Fibroblast of lung (primary cell): ENCODE measurements at regions not wholly inside any gene's neighbourhood (a gene's known extent, or its start where the extent isn't known, plus 50 kb on each side); places are given as distances from the start of the nearest gene placed in this dataset.

ENCODE experiments used
- DNase-seq, 2 donors: peaks; one replicate each; pipeline versions ENCODE4 v3.0.0 to v3.0.0-alpha.2; 2010; ENCODE audit warnings: low read depth in 2 of 2
- H2AFZ ChIP-seq: 2 replicates; pipeline ENCODE4 v1.5.1; 2012; ENCODE audit warnings: low read length, control low read depth, inconsistent platforms
- H3K27ac ChIP-seq: 2 replicates; pipeline ENCODE4 v1.5.1; 2011; ENCODE audit warnings: low read length, control low read depth; ENCODE audit not compliant: insufficient read depth
- H3K27me3 ChIP-seq: 2 replicates; pipeline ENCODE4 v1.5.1; 2011; ENCODE audit warnings: mild to moderate bottlenecking, low read length; ENCODE audit not compliant: control insufficient read depth, insufficient read depth
- H3K36me3 ChIP-seq: 2 replicates; pipeline ENCODE4 v1.5.1; 2011; ENCODE audit warnings: low read length; ENCODE audit not compliant: control insufficient read depth, insufficient read depth
- H3K4me1 ChIP-seq: 2 replicates; pipeline ENCODE4 v1.5.1; 2011; ENCODE audit warnings: low read length; ENCODE audit not compliant: control insufficient read depth, insufficient read depth; ENCODE audit errors: extremely low read depth
- H3K4me2 ChIP-seq: 2 replicates; pipeline ENCODE4 v1.5.1; 2011; ENCODE audit warnings: low read length, control low read depth; ENCODE audit not compliant: insufficient read depth; ENCODE audit errors: extremely low read depth
- H3K4me3 ChIP-seq, 4 experiments: fragments of 200-600 bp in 1 of 4; sonication (generic) in 1 of 4; replicated peaks in 1 of 4; 2 replicates each; pipeline ENCODE4 v1.5.1; 2011 to 2016; ENCODE audit warnings: low read length in 4 of 4, low read depth in 3 of 4, mild to moderate bottlenecking in 3 of 4, control low read depth in 2 of 4, inconsistent platforms in 1 of 4, mixed read lengths in 1 of 4; ENCODE audit not compliant: insufficient read depth in 1 of 4; ENCODE audit errors: control extremely low read depth in 1 of 4
- H3K79me2 ChIP-seq: 2 replicates; pipeline ENCODE4 v1.5.1; 2012; ENCODE audit warnings: mild to moderate bottlenecking, low read length, inconsistent platforms; ENCODE audit not compliant: control insufficient read depth, insufficient read depth
- H3K9ac ChIP-seq: 2 replicates; pipeline ENCODE4 v1.5.1; 2011; ENCODE audit warnings: mild to moderate bottlenecking, low read length, control low read depth; ENCODE audit not compliant: insufficient read depth
- H3K9me3 ChIP-seq: 2 replicates; pipeline ENCODE4 v1.5.1; 2012; ENCODE audit warnings: low read depth, low read length; ENCODE audit not compliant: control insufficient read depth, insufficient read depth
- H4K20me1 ChIP-seq: 2 replicates; pipeline ENCODE4 v1.5.1; 2011; ENCODE audit warnings: low read length; ENCODE audit not compliant: control insufficient read depth, insufficient read depth; ENCODE audit errors: extremely low read depth
- EZH2 ChIP-seq: IDR thresholded peaks from 2 replicates; pipeline ENCODE4 v1.5.1; 2012; ENCODE audit warnings: low read length, control low read depth, mild to moderate bottlenecking; ENCODE audit errors: missing control alignments
- TF ChIP-seq, protein P1 (sequence below), 2 donors: IDR thresholded peaks in 1 of 2; conservative IDR thresholded peaks in 1 of 2; 1 replicate in 1 of 2; 2 replicates in 1 of 2; pipeline ENCODE4 v1.5.1; 2011 to 2012; ENCODE audit warnings: low read length in 2 of 2, control low read depth in 1 of 2, inconsistent platforms in 1 of 2, low read depth in 1 of 2, mild to moderate bottlenecking in 1 of 2

DNA sequence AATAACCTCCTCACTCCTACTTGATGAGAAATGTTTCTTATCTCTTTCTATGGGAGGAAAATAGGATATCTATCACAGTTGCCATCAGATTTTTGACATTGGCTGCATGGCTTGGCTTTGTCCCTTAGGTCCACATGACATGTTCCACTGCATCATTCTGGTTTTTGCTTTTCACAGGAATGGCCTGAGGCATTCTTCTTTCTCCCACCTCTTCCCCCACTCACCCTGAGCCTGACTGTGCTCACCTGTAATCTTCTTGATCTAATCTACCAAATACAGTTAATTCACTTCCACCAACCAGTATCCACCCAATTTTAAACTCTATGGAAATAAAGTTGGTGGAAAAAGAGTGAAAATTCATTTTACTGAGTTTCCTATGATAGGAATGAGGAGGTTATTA lies 763.5 kb upstream of the CELF4 start:
- DNase-seq = no peak
- H3K4me1 ChIP-seq = no peaks in the 10 kb centered on the region
- no peak for TF ChIP-seq EZH2
- TF ChIP-seq, protein P1, sequence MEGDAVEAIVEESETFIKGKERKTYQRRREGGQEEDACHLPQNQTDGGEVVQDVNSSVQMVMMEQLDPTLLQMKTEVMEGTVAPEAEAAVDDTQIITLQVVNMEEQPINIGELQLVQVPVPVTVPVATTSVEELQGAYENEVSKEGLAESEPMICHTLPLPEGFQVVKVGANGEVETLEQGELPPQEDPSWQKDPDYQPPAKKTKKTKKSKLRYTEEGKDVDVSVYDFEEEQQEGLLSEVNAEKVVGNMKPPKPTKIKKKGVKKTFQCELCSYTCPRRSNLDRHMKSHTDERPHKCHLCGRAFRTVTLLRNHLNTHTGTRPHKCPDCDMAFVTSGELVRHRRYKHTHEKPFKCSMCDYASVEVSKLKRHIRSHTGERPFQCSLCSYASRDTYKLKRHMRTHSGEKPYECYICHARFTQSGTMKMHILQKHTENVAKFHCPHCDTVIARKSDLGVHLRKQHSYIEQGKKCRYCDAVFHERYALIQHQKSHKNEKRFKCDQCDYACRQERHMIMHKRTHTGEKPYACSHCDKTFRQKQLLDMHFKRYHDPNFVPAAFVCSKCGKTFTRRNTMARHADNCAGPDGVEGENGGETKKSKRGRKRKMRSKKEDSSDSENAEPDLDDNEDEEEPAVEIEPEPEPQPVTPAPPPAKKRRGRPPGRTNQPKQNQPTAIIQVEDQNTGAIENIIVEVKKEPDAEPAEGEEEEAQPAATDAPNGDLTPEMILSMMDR (conservative IDR thresholded peaks at IDR 0.05 in 1 of 2, IDR thresholded peaks at IDR 0.05 in 1 of 2; ENCODE audit: low read depth in 1 of 2, low read length in 2 of 2) = no peak
- no peaks in the 10 kb centered on the region for H4K20me1 ChIP-seq
- no peak overlapping the region for H2AFZ ChIP-seq
- no peak overlapping the region for H3K4me3 ChIP-seq
- no peak overlapping the region for H3K27ac ChIP-seq
- H3K4me2 ChIP-seq = no peak overlapping the region
- no peak overlapping the region for H3K9ac ChIP-seq
- H3K9me3 ChIP-seq = no peaks in the 10 kb centered on the region
- no peaks in the 10 kb centered on the region for H3K36me3 ChIP-seq
- H3K79me2 ChIP-seq = no peaks in the 10 kb centered on the region
- H3K27me3 ChIP-seq = no peaks in the 10 kb centered on the region

DNA sequence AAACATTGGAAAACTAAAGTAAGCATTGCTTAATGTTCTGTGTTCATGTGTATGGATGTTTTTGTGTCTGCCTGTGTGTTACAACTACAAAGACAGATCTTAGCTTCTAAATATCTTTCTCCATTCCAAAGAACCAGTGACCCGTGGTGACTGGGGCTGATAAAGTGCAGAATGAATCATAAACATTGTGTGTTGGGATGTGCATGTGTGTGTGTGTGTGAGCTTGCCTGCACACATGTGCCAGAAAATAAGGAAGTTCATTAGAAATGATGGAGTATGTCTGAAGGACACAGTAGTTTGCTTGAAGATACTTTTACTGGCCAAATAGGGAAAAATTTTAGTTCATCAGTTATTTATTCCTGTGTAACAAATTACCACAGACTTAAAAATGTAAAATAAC lies 756.6 kb upstream of the CELF4 start:
- no peak overlapping the region for H3K4me3 ChIP-seq
- H3K9ac ChIP-seq = no peak overlapping the region
- H3K9me3 ChIP-seq = no peaks in the 10 kb centered on the region
- DNase-seq = no peak
- no peaks in the 10 kb centered on the region for H3K4me1 ChIP-seq
- H3K36me3 ChIP-seq = no peaks in the 10 kb centered on the region
- no peaks in the 10 kb centered on the region for H4K20me1 ChIP-seq
- H3K27ac ChIP-seq = no peak overlapping the region
- no peak for TF ChIP-seq EZH2
- TF ChIP-seq, protein P1 (conservative IDR thresholded peaks at IDR 0.05 in 1 of 2, IDR thresholded peaks at IDR 0.05 in 1 of 2; ENCODE audit: low read depth in 1 of 2, low read length in 2 of 2) = no peak
- no peak overlapping the region for H3K4me2 ChIP-seq
- H3K27me3 ChIP-seq = no peaks in the 10 kb centered on the region
- H3K79me2 ChIP-seq = no peaks in the 10 kb centered on the region
- no peak overlapping the region for H2AFZ ChIP-seq

DNA sequence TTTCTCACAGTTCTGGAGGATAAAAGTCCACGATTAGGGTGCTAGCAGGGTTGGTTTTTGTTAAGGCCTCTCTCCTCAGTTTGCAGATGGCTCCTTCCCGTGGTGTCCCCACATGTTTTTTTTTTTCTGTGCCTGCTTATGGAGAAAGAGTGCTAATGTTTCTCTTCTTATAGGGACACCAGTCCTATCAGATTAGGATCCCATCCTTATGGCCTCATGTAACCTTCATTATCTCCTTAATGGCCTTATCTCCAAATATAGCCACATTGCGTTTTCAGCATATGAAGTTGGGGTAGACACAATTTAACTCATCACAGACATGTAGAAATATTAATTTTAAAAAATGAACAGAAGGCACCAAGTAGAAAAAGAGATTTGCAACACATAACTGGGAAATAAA lies 755.7 kb upstream of the CELF4 start:
- H3K4me2 ChIP-seq = no peak overlapping the region
- H4K20me1 ChIP-seq = no peaks in the 10 kb centered on the region
- H3K4me1 ChIP-seq = no peaks in the 10 kb centered on the region
- no peaks in the 10 kb centered on the region for H3K36me3 ChIP-seq
- no peaks in the 10 kb centered on the region for H3K9me3 ChIP-seq
- no peak overlapping the region for H3K27ac ChIP-seq
- H3K27me3 ChIP-seq = no peaks in the 10 kb centered on the region
- no peak for TF ChIP-seq EZH2
- TF ChIP-seq, protein P1 (conservative IDR thresholded peaks at IDR 0.05 in 1 of 2, IDR thresholded peaks at IDR 0.05 in 1 of 2; ENCODE audit: low read depth in 1 of 2, low read length in 2 of 2) = no peak
- no peak overlapping the region for H2AFZ ChIP-seq
- no peak overlapping the region for H3K4me3 ChIP-seq
- DNase-seq = no peak
- H3K9ac ChIP-seq = no peak overlapping the region
- no peaks in the 10 kb centered on the region for H3K79me2 ChIP-seq
